Body of pancreas (tissue), 4 donors: ENCODE measurements at regions not wholly inside any gene's neighbourhood (a gene's known extent, or its start where the extent isn't known, plus 50 kb on each side); places are given as distances from the start of the nearest gene placed in this dataset.
"Not testable (repeated sequence)": the region's sequence is repeated elsewhere in the genome, so short reads cannot be mapped to it uniquely, and the experiment has no call there.

Experiments used
- CTCF ChIP-seq, 7 experiments: fragments of 450-650 bp in 4 of 7; fragments of 200-600 bp in 3 of 7; sonication (generic) in 3 of 7; IDR thresholded peaks; one replicate each; pipeline ENCODE4 v1.5.1; 2016 to 2019; ENCODE audit warnings: antibody characterized with exemption in 7 of 7
- POLR2A ChIP-seq, 3 donors: fragments of 450-650 bp; IDR thresholded peaks; one replicate each; pipeline ENCODE4 v1.6.1; 2016; ENCODE audit warnings: antibody characterized with exemption in 3 of 3, mild to moderate bottlenecking in 2 of 3

GRCh38 chr4:49560883-49561282, 574.8 kb downstream of the CWH43 start:
- TF ChIP-seq CTCF, POLR2A (IDR thresholded peaks at IDR 0.05): not testable (repeated sequence)
